ENCODE measurements at regions not wholly inside any gene's neighbourhood (a gene's known extent, or its start where the extent isn't known, plus 50 kb on each side); places are given as distances from the start of the nearest gene placed in this dataset.

GRCh38 chr17:79438058-79438457 is 172.8 kb downstream of the RBFOX3 start:
- TF ChIP-seq POLR2AphosphoS5 (IDR thresholded peaks at IDR 0.05), result no peak
- TF ChIP-seq CTCF (IDR thresholded peaks at IDR 0.05), result no peak
- no peak for TF ChIP-seq POLR2A (IDR thresholded peaks at IDR 0.05)

All from prostate gland (tissue), 2 donors.